Activated naive CD8-positive, alpha-beta T cell treated with anti-CD3 and anti-CD28 coated beads, Interleukin-2, amount 10 ng/mL, durations not matched to agents 7 days and 5 days (primary cell): ENCODE measurements at regions not wholly inside any gene's neighbourhood (a gene's known extent, or its start where the extent isn't known, plus 50 kb on each side); places are given as distances from the start of the nearest gene placed in this dataset.

Experiments used
- ATAC-seq: fragments of 150-1000 bp; cut with Tn5 transposase; one replicate; pipeline ENCODE4 v1.10.0; 2021; ENCODE audit warnings: low read depth, moderate library complexity
- POLR2A ChIA-PET: fragments of 350-600 bp; sonication (Branson Sonifier 250); formaldehyde crosslinking; loops from one replicate; lab custom pipeline; 2021; ENCODE audit warnings: antibody characterized with exemption; lab: Charles Lee
- DNase-seq: peaks from one replicate; pipeline ENCODE4 v3.0.0; 2021
- H3K27ac Mint-ChIP-seq: one replicate; pipeline ENCODE4 v1.8.0; 2022; ENCODE audit warnings: mild to moderate bottlenecking, mixed read lengths
- H3K27me3 Mint-ChIP-seq: one replicate; pipeline ENCODE4 v1.8.0; 2022; ENCODE audit warnings: mild to moderate bottlenecking, moderate library complexity, mixed read lengths
- H3K36me3 Mint-ChIP-seq: one replicate; pipeline ENCODE4 v1.8.0; 2021; ENCODE audit warnings: mild to moderate bottlenecking, mixed read lengths
- H3K4me1 Mint-ChIP-seq: one replicate; pipeline ENCODE4 v1.8.0; 2021; ENCODE audit warnings: mixed read lengths
- H3K4me3 Mint-ChIP-seq: one replicate; pipeline ENCODE4 v1.8.0; 2022; ENCODE audit warnings: mild to moderate bottlenecking, moderate library complexity, mixed read lengths
- H3K9me3 Mint-ChIP-seq: one replicate; pipeline ENCODE4 v1.8.0; 2021; ENCODE audit warnings: mixed read lengths

DNA sequence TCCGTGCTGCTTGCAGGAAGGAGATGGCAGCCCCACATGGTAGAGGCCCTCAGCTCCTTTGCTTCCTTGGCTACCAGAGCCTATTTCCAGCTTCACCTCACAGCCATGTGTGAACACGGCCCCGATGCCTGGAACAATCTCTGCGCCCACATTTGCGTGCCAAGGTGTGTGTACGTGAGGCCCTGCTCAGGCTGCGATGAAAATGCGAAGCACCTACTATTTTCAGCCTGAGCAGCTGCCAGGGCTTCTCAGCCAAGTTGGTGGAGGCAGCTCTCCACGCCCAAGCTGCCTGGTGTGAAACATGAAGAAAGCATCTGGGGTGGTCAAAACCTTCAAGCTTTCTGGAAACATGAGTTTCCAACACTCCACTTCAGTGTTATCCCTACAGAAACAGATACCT lies 177.8 kb upstream of the EGLN3 start:
- ATAC-seq (no peak), DNase-seq (no peak)
- H3K4me1 Mint-ChIP-seq = peaks cover 3% of the 10 kb centered on the region
- no peak overlapping the region for H3K27ac Mint-ChIP-seq
- no peak overlapping the region for H3K4me3 Mint-ChIP-seq
- POLR2A ChIA-PET = interaction anchor here (0.6 kb wide), 1 partner anchor 9 kb away, joined by 5 read pairs; no protein-coding TSS in a partner anchor
- H3K9me3 Mint-ChIP-seq = no peaks in the 10 kb centered on the region
- H3K27me3 Mint-ChIP-seq = peaks cover 14% of the 10 kb centered on the region
- no peaks in the 10 kb centered on the region for H3K36me3 Mint-ChIP-seq

DNA sequence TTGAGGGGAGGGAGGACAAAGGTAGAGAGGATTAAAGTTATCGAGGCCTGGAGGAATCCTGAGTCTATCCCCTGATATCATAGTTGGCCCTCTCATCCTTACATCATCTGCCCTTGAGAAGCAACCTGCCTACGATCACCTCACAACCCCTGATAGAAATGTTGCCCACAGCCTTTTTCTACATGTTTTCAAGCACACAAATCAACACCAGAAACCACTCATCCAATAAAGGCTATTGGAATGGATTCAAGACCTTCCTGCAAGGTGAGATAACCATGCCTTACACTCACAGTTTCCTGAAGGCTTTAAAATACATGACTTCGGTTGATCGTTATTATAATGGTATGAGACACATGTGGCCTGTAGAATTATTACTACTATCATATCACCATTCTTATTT lies 175.7 kb upstream of the EGLN3 start:
- Mint-ChIP-seq H3K4me3 (no peak overlapping the region), H3K27me3 (peaks cover 15% of the 10 kb centered on the region), H3K27ac (no peak overlapping the region), H3K9me3 (no peaks in the 10 kb centered on the region), H3K36me3 (no peaks in the 10 kb centered on the region), H3K4me1 (no peaks in the 10 kb centered on the region)
- DNase-seq (no peak), ATAC-seq (no peak)
- POLR2A ChIA-PET = no interaction called here

DNA sequence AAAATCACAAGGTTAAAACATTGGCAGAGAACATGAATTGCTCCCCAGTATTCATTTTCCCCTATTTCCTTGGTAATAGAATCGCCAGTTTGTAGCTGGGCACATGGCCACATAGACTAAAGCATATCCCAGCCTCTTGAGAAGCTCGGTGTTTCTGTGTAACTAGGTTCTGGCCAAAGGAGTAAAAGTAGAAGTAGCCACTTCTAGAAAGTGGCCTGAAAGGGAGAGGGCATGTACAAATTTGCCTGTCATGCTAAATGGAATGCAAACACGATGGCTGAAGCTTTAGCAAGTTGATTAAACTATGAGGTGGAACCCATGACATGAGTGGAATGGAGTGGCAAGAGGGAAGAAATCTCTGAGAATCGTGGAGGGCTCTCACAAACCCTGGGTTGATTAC lies 173.7 kb upstream of the EGLN3 start:
- DNase-seq = no peak

DNA sequence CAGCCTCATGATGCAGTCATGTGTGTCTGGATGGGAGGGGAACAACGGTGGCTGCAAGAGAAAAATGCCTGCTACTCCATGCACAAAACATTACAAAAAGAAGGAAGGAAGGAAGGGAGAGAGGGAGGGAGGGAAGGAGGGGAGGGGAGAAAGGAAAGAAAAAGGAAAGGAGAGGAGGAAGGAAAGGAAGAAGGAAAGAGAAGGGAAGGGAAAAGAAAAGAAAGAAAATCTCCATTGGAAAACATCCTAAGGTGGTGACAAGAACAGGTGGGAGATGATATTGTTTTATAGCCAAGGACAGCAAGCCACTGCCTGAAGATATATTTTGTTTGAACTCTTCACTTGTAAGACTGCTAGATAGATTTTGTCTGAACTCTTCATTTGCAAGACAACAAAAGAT lies 171.8 kb upstream of the EGLN3 start:
- H3K27ac Mint-ChIP-seq = no peak overlapping the region
- ATAC-seq = no peak
- H3K4me1 Mint-ChIP-seq = peaks cover 4% of the 10 kb centered on the region
- peaks cover 17% of the 10 kb centered on the region for H3K27me3 Mint-ChIP-seq
- H3K36me3 Mint-ChIP-seq = no peaks in the 10 kb centered on the region
- DNase-seq = no peak
- H3K4me3 Mint-ChIP-seq = no peak overlapping the region
- POLR2A ChIA-PET = no interaction called here
- no peaks in the 10 kb centered on the region for H3K9me3 Mint-ChIP-seq

More for the DNA sequence above, 173.7 kb upstream of the EGLN3 start:
- Mint-ChIP-seq H3K4me3 (no peak overlapping the region), H3K4me1 (peaks cover 4% of the 10 kb centered on the region), H3K36me3 (no peaks in the 10 kb centered on the region), H3K27ac (no peak overlapping the region), H3K27me3 (peaks cover 15% of the 10 kb centered on the region), H3K9me3 (no peaks in the 10 kb centered on the region)
- ATAC-seq = no peak
- POLR2A ChIA-PET = no interaction called here

DNA sequence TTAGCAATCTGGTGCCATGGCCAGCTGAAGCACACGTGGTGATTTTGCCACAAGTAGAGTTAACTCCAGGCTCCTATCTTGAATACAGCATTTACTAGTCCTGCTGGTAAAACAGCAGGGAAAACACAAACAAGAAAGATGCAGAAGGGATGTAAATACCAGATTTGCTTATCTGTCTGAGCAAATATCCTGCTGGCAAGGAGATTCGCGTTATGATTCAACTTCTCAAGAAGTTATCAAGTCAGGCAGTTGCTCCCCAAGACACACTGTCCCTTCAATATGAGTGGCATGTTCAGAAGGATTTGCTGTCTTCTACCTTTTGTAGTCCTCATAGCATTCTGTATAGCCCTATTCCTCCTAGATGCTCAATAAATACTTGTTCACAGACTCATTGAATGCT lies 171.2 kb upstream of the EGLN3 start:
- Mint-ChIP-seq H3K9me3 (no peaks in the 10 kb centered on the region), H3K27ac (no peak overlapping the region), H3K27me3 (peaks cover 21% of the 10 kb centered on the region), H3K4me1 (peaks cover 4% of the 10 kb centered on the region), H3K36me3 (no peaks in the 10 kb centered on the region), H3K4me3 (no peak overlapping the region)
- no peak for ATAC-seq
- DNase-seq = no peak
- POLR2A ChIA-PET = no interaction called here

DNA sequence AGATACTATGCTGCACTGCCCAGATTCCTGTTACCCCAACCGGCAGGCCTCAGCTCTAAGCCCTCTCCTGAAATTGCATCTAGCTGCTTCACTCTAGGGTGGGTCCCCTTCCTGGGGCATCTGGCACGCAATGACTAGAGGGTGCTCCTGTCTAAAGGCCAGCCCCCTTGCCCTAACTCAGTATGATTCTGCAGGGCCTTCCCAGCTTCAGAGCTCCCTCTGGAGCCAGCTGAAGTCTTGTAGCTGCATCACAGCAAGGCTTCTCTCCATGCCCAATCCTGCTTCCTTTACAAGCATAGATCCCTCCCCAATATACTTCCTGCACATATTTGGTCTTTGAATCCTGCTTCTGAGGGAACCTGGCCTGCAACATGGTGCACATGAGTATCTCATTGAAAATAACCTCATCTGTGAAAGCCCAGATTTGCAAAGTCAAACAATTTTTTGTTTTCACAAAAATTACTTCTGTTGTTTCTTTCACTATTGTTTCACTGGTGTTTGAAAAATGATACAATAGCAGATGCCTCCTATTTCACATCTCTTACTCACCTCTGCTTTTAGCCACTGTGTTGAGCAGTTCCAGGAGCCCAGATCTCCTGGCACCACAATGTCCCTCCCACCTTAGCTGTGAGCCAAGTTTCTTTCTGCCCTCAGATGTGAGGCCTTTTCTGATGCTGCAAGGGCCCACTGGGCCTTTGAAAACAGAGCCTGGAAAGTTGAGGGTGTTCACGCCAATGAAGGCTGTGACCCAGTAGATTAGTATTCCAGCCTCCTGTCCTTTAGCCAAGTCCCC lies 169.5 kb upstream of the EGLN3 start:
- POLR2A ChIA-PET = no interaction called here
- ATAC-seq = no peak
- peaks cover 4% of the 10 kb centered on the region for H3K9me3 Mint-ChIP-seq

DNA sequence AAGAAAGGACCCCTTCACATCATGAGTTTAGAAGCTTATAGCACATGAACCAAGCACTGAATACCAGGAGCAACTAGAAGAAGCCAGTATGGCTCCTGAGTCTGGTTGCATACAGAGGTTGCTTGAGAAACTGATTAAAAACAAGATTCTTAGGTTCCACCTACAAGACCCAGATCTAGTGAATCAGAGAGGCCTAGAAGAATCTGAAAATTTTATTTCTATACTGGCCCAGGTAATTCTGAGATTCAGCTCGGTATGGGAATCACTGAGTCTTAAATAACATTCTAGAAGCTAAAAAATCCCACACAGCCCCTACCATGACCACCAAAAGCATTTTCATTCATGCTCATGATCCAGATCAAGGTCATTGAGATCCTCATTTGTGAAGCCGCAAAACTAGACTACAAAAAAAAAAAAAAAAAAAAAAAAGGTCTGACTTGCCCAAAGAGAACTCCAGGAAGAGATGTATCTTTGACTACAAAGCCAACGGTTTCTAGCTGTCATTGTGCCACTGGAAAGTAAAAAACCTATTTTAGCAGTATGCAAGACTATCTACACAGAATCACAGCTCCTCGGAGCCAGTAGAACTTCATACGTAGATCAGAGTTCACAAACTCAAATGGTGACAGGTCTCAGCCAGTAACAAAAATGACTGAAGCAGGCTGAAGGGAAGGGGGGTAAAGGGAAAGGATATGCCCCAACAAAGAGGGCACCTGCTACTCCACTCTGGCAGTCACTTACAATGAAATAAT lies 168.4 kb upstream of the EGLN3 start:
- DNase-seq (no peak), ATAC-seq (no peak)
- H3K27ac Mint-ChIP-seq = no peak overlapping the region
- POLR2A ChIA-PET = interaction anchor here (0.7 kb wide), 1 partner anchor 9 kb away, joined by 5 read pairs; no protein-coding TSS in a partner anchor
- no peak overlapping the region for H3K4me3 Mint-ChIP-seq
- no peaks in the 10 kb centered on the region for H3K36me3 Mint-ChIP-seq
- peaks cover 26% of the 10 kb centered on the region for H3K27me3 Mint-ChIP-seq
- peaks cover 4% of the 10 kb centered on the region for H3K9me3 Mint-ChIP-seq
- peaks cover 4% of the 10 kb centered on the region for H3K4me1 Mint-ChIP-seq

More for the DNA sequence above, 169.5 kb upstream of the EGLN3 start:
- Mint-ChIP-seq H3K4me1 (peaks cover 4% of the 10 kb centered on the region), H3K27me3 (peaks cover 26% of the 10 kb centered on the region), H3K36me3 (no peaks in the 10 kb centered on the region), H3K4me3 (no peak overlapping the region), H3K27ac (no peak overlapping the region)
- DNase-seq = no peak

DNA sequence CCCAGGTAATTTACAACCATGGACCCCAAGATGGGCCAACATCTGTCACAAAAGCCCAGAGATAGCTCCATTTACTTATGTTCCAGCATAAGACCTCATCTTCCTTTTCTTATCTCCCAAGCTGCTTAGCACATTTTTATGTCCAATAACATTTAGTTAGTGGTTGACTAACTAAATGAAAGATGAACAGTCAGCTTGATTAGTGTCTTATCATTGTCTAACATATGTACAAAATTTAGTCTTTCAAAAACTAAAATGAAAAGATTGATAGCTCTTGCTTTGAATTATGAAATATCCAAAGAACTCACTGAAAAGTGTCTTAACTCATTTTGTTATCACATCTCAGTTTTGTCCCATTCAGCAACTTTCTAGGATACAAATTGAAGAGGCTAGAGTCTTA lies 163.1 kb upstream of the EGLN3 start:
- H3K4me1 Mint-ChIP-seq = peaks cover 1% of the 10 kb centered on the region
- H3K27me3 Mint-ChIP-seq = peaks cover 22% of the 10 kb centered on the region
- no peak overlapping the region for H3K4me3 Mint-ChIP-seq
- POLR2A ChIA-PET = no interaction called here
- DNase-seq (no peak), ATAC-seq (no peak)
- peaks cover 4% of the 10 kb centered on the region for H3K9me3 Mint-ChIP-seq
- H3K36me3 Mint-ChIP-seq = no peaks in the 10 kb centered on the region
- H3K27ac Mint-ChIP-seq = no peak overlapping the region

DNA sequence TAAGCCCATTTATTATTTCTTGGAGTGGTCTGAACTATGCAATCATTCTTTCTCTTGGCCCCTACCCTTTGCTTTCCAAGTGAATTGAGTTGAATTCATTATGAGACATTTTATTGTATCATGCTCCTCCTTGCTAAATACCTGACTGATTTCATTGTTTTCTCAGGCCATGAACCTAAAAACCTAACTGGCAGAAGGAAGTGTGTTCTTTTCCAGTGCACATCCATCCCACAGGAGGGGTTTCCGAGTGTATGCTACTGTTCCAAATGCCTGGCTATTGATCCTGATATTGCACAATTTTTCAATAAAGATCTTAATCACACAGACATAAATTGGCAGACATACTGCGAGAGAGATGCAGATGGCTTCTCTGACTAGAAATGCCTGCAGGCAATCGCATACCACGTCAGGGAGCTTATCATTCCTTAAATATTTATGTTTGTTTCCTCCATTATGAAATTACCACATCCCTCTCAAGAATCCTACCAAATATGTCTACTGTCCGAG lies 162.2 kb upstream of the EGLN3 start:
- H3K27me3 Mint-ChIP-seq = peaks cover 20% of the 10 kb centered on the region
- POLR2A ChIA-PET = no interaction called here
- H3K36me3 Mint-ChIP-seq = no peaks in the 10 kb centered on the region
- H3K4me3 Mint-ChIP-seq = no peak overlapping the region
- no peak for DNase-seq
- peaks cover 4% of the 10 kb centered on the region for H3K9me3 Mint-ChIP-seq
- no peak overlapping the region for H3K27ac Mint-ChIP-seq
- H3K4me1 Mint-ChIP-seq = peaks cover 1% of the 10 kb centered on the region
- no peak for ATAC-seq

DNA sequence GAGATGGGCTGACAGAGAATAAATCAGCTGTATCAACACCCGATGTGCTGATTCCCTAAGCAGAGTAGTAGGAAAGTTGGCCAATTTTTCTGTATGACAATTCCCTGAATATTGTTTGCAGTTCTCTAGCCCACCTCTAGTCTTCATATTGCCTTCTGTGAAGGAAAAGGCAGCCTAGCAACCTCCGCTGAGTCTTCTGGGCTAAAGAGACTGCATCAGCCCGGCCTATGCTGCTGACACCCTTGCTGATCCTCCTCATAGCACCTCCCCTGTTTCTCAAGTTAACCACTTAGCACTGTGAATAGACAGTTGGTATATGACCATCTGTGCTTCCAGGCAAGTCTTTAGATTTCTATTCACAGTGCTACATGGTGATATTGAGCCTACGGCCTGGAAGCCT lies 161.1 kb upstream of the EGLN3 start:
- DNase-seq (no peak), ATAC-seq (no peak)
- H3K27ac Mint-ChIP-seq = no peak overlapping the region
- peaks cover 4% of the 10 kb centered on the region for H3K9me3 Mint-ChIP-seq
- POLR2A ChIA-PET = no interaction called here
- no peaks in the 10 kb centered on the region for H3K36me3 Mint-ChIP-seq
- peaks cover 17% of the 10 kb centered on the region for H3K27me3 Mint-ChIP-seq
- H3K4me3 Mint-ChIP-seq = no peak overlapping the region
- H3K4me1 Mint-ChIP-seq = peaks cover 1% of the 10 kb centered on the region

DNA sequence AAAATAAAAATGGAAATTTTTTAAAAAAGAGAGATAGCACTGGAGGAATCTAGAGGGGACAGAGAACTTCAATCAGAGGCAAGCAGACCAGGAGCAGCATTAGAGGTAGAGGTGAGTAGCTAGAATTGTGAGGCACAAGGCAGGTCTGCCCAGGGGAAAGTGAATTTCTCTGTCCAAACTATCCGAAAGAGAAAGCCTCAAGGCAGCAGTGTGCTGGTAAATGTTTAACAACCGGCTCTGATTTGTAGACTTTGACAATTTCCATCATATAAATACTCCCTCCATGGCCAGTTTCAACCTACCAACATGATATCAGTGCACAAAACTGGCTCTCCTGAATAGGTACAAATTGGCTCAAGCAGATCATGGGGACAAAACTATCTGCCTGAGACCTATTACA lies 160.6 kb upstream of the EGLN3 start:
- no peak overlapping the region for H3K27ac Mint-ChIP-seq
- no peak overlapping the region for H3K4me3 Mint-ChIP-seq
- DNase-seq (no peak), ATAC-seq (no peak)
- peaks cover 17% of the 10 kb centered on the region for H3K27me3 Mint-ChIP-seq
- H3K9me3 Mint-ChIP-seq = peaks cover 4% of the 10 kb centered on the region
- H3K36me3 Mint-ChIP-seq = no peaks in the 10 kb centered on the region
- POLR2A ChIA-PET = no interaction called here
- peaks cover 1% of the 10 kb centered on the region for H3K4me1 Mint-ChIP-seq

DNA sequence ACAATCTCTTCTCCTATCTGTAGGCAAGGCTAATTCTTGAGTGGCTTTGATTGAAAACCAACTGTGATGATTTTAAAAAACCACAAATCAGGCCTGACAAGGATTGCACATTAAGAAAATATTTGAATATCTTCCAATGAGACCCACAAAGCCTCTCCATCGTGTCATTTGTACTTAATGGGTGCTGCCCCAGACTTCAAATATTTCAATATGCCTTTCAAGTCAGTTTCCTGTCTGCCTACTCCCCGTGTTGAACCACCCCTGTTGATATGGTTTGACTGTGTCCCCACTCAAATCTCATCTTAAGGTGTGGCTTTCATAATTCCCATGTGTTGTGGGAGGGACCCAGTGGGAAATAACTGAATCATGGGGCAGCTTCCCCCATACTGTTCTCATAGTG lies 159.7 kb upstream of the EGLN3 start:
- H3K36me3 Mint-ChIP-seq = no peaks in the 10 kb centered on the region
- H3K27me3 Mint-ChIP-seq = peaks cover 9% of the 10 kb centered on the region
- no peak overlapping the region for H3K4me3 Mint-ChIP-seq
- no peak overlapping the region for H3K27ac Mint-ChIP-seq
- POLR2A ChIA-PET = no interaction called here
- H3K4me1 Mint-ChIP-seq = peaks cover 1% of the 10 kb centered on the region
- ATAC-seq (no peak), DNase-seq (no peak)
- H3K9me3 Mint-ChIP-seq = no peaks in the 10 kb centered on the region

DNA sequence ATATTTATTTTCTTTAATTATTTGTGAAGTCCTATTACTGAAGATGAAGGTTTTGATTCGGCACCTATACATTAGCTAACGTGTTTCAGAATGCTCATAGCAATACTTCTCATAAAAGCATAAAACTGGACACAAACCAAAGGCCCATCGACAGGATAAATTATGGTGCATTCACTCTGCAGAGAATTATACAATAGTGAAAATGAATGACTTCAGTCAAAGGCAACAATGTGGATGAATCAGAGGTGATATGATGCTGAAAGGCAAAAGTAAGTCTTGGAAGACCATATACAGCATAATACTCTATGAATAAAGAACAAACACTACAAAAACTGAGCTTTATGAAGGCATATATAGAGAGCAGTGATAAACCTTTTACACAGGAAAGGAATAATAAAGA lies 156.6 kb upstream of the EGLN3 start:
- H3K36me3 Mint-ChIP-seq = no peaks in the 10 kb centered on the region
- H3K4me3 Mint-ChIP-seq = no peak overlapping the region
- ATAC-seq (no peak), DNase-seq (no peak)
- H3K9me3 Mint-ChIP-seq = no peaks in the 10 kb centered on the region
- POLR2A ChIA-PET = no interaction called here
- H3K27me3 Mint-ChIP-seq = peaks cover 4% of the 10 kb centered on the region
- H3K4me1 Mint-ChIP-seq = peaks cover 1% of the 10 kb centered on the region
- no peak overlapping the region for H3K27ac Mint-ChIP-seq

DNA sequence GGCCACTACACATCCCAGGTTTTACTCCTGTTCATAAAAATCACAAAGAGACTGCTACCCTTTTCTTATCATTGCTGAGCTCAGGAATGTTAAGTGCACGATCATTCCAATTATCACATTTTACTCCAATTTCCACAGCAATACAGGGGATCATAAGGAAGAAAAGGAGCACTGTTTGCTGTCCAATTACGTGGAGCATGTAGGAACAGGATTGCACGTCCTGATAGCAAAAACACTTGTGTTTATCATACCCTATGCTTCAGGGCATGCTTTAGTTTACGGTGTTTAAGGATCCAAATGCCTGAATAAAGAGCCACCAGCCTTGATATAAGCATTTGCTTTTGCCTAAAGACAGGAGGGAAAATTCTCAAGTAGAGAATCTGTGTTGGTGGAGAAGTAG lies 155.4 kb upstream of the EGLN3 start:
- ATAC-seq = no peak
- no peaks in the 10 kb centered on the region for H3K36me3 Mint-ChIP-seq
- no peak overlapping the region for H3K27ac Mint-ChIP-seq
- no peak for DNase-seq
- POLR2A ChIA-PET = no interaction called here
- H3K9me3 Mint-ChIP-seq = no peaks in the 10 kb centered on the region
- H3K4me3 Mint-ChIP-seq = no peak overlapping the region
- peaks cover 1% of the 10 kb centered on the region for H3K4me1 Mint-ChIP-seq
- peaks cover 4% of the 10 kb centered on the region for H3K27me3 Mint-ChIP-seq
